ENCODE measurements at regions not wholly inside any gene's neighbourhood (a gene's known extent, or its start where the extent isn't known, plus 50 kb on each side); places are given as distances from the start of the nearest gene placed in this dataset.

GRCh38 chr7:10308276-10308675, 665.4 kb upstream of the PHF14 start:
- H3K27ac ChIP-seq, result no peak overlapping the region
- no peaks in the 10 kb centered on the region for H3K27me3 ChIP-seq (ENCODE audit: control insufficient read depth, insufficient read depth, low read length)
- no peak overlapping the region for H3K4me3 ChIP-seq (ENCODE audit: low read depth, low read length)
- no peaks in the 10 kb centered on the region for H3K9me3 ChIP-seq (ENCODE audit: control insufficient read depth, low read length)
- no peak overlapping the region for H3K9ac ChIP-seq
- no peaks in the 10 kb centered on the region for H3K4me1 ChIP-seq
- TF ChIP-seq CTCF (IDR thresholded peaks at IDR 0.05), result no peak
- no peaks in the 10 kb centered on the region for H3K36me3 ChIP-seq (ENCODE audit: control insufficient read depth, insufficient read depth, low read length)
- H3K4me2 ChIP-seq (ENCODE audit: low read length), result no peak overlapping the region
- no peak overlapping the region for H2AFZ ChIP-seq
- no peaks in the 10 kb centered on the region for H3K79me2 ChIP-seq

GRCh38 chr7:10312942-10313341, 660.7 kb upstream of the PHF14 start:
- Histone ChIP-seq H3K4me3 (ENCODE audit: low read depth, low read length) (no peak overlapping the region), H3K9me3 (ENCODE audit: control insufficient read depth, low read length) (no peaks in the 10 kb centered on the region), H3K36me3 (ENCODE audit: control insufficient read depth, insufficient read depth, low read length) (no peaks in the 10 kb centered on the region), H2AFZ (no peak overlapping the region), H3K4me2 (ENCODE audit: low read length) (no peak overlapping the region), H3K4me1 (no peaks in the 10 kb centered on the region), H3K27ac (no peak overlapping the region), H3K9ac (no peak overlapping the region), H3K27me3 (ENCODE audit: control insufficient read depth, insufficient read depth, low read length) (no peaks in the 10 kb centered on the region), H3K79me2 (no peaks in the 10 kb centered on the region)
- no peak for TF ChIP-seq CTCF (IDR thresholded peaks at IDR 0.05)

GRCh38 chr7:10315881-10316280, 657.8 kb upstream of the PHF14 start:
- Histone ChIP-seq H3K4me1 (no peaks in the 10 kb centered on the region), H3K27me3 (ENCODE audit: control insufficient read depth, insufficient read depth, low read length) (no peaks in the 10 kb centered on the region), H3K9ac (no peak overlapping the region), H3K79me2 (no peaks in the 10 kb centered on the region), H3K36me3 (ENCODE audit: control insufficient read depth, insufficient read depth, low read length) (no peaks in the 10 kb centered on the region), H3K9me3 (ENCODE audit: control insufficient read depth, low read length) (no peaks in the 10 kb centered on the region), H2AFZ (no peak overlapping the region), H3K27ac (no peak overlapping the region), H3K4me2 (ENCODE audit: low read length) (no peak overlapping the region), H3K4me3 (ENCODE audit: low read depth, low read length) (no peak overlapping the region)
- no peak for TF ChIP-seq CTCF (IDR thresholded peaks at IDR 0.05)

- H3K9ac ChIP-seq, result no peak overlapping the region
- no peak overlapping the region for H3K4me2 ChIP-seq (ENCODE audit: low read length)
- no peaks in the 10 kb centered on the region for H3K9me3 ChIP-seq (ENCODE audit: control insufficient read depth, low read length)
- no peak overlapping the region for H3K4me3 ChIP-seq (ENCODE audit: low read depth, low read length)
- no peak overlapping the region for H3K27ac ChIP-seq
- H3K27me3 ChIP-seq (ENCODE audit: control insufficient read depth, insufficient read depth, low read length), result no peaks in the 10 kb centered on the region
- H3K36me3 ChIP-seq (ENCODE audit: control insufficient read depth, insufficient read depth, low read length), result no peaks in the 10 kb centered on the region
- H3K79me2 ChIP-seq, result no peaks in the 10 kb centered on the region
- no peak overlapping the region for H2AFZ ChIP-seq
- no peaks in the 10 kb centered on the region for H3K4me1 ChIP-seq
- TF ChIP-seq CTCF (IDR thresholded peaks at IDR 0.05), result no peak
These were observed 657.2 kb upstream of the PHF14 start for GRCh38 chr7:10316488-10316887.

- no peaks in the 10 kb centered on the region for H3K36me3 ChIP-seq (ENCODE audit: control insufficient read depth, insufficient read depth, low read length)
- no peaks in the 10 kb centered on the region for H3K9me3 ChIP-seq (ENCODE audit: control insufficient read depth, low read length)
- H3K79me2 ChIP-seq, result no peaks in the 10 kb centered on the region
- no peaks in the 10 kb centered on the region for H3K4me1 ChIP-seq
- H3K9ac ChIP-seq, result no peak overlapping the region
- H3K4me3 ChIP-seq (ENCODE audit: low read depth, low read length), result no peak overlapping the region
- no peak overlapping the region for H2AFZ ChIP-seq
- no peak overlapping the region for H3K27ac ChIP-seq
- no peak for TF ChIP-seq CTCF (IDR thresholded peaks at IDR 0.05)
- H3K27me3 ChIP-seq (ENCODE audit: control insufficient read depth, insufficient read depth, low read length), result no peaks in the 10 kb centered on the region
- no peak overlapping the region for H3K4me2 ChIP-seq (ENCODE audit: low read length)
These were observed 648.3 kb upstream of the PHF14 start for GRCh38 chr7:10325395-10325794.

Measured in parathyroid adenoma (tissue), 2 donors.